ENCODE measurements at regions not wholly inside any gene's neighbourhood (a gene's known extent, or its start where the extent isn't known, plus 50 kb on each side); places are given as distances from the start of the nearest gene placed in this dataset.

- H3K4me2 ChIP-seq (ENCODE audit: low read depth, low read length) = no peak overlapping the region
- H3K9ac ChIP-seq (ENCODE audit: low read depth, low read length) = no peak overlapping the region
- no peaks in the 10 kb centered on the region for H3K27me3 ChIP-seq (ENCODE audit: control insufficient read depth, insufficient read depth, low read length)
- no peak overlapping the region for H4K8ac ChIP-seq (ENCODE audit: low read depth in 2 of 2, low read length in 2 of 2)
- H2BK120ac ChIP-seq (ENCODE audit: low read depth, low read length) = no peak overlapping the region
- no peaks in the 10 kb centered on the region for H3K9me1 ChIP-seq (ENCODE audit: insufficient read depth, low read length)
- dilution Hi-C loops (cut with HindIII; ENCODE audit: low sequenced_read_pairs, unreplicated experiment) (no loop called here), intact Hi-C loops (cut with micrococcal nuclease) (no loop called here), in situ Hi-C loops (cut with MboI; ENCODE audit: low sequenced_read_pairs) (no loop called here)
- H3K4me3 ChIP-seq (ENCODE audit: insufficient read depth, low read depth, low read length) = no peak overlapping the region
- H2AFZ ChIP-seq (replicated peaks; ENCODE audit: low read length, poor library complexity) = no peak overlapping the region
- no peak overlapping the region for H3K4ac ChIP-seq (ENCODE audit: low read depth, low read length)
- no peak overlapping the region for H2AK9ac ChIP-seq (replicated peaks; ENCODE audit: low read depth, low read length, poor library complexity)
- H3K56ac ChIP-seq (ENCODE audit: extremely low read depth, insufficient read depth, low read length) = no peak overlapping the region
- H2BK15ac ChIP-seq (ENCODE audit: low read depth, low read length) = no peak overlapping the region
- H2AK5ac ChIP-seq (ENCODE audit: low read depth, low read length) = no peak overlapping the region
- WGBS, 2 experiments (ENCODE audit: extremely low coverage in 2 of 2, insufficient read length in 1 of 2) = no CpG with 5 or more reads among the region's 2 CpGs
- H3K4me1 ChIP-seq (ENCODE audit: control insufficient read depth, insufficient read depth, low read length) = no peaks in the 10 kb centered on the region
- no TSS peak for BruUV-seq (replicated peaks)
- H4K20me1 ChIP-seq (ENCODE audit: insufficient read depth, low read length) = no peaks in the 10 kb centered on the region
- no peaks in the 10 kb centered on the region for H3K79me1 ChIP-seq (ENCODE audit: low read depth in 1 of 2, low read length in 2 of 2)
- no peak overlapping the region for H3K14ac ChIP-seq (replicated peaks; ENCODE audit: low read depth, low read length)
- no peak overlapping the region for H3K27ac ChIP-seq (ENCODE audit: insufficient read depth, low read length)
- POLR2A ChIA-PET (ENCODE audit: unreplicated experiment) = no interaction called here
- H4K5ac ChIP-seq (ENCODE audit: low read depth, low read length) = no peak overlapping the region
- H3K36me3 ChIP-seq (ENCODE audit: control insufficient read depth, insufficient read depth, low read length) = no peaks in the 10 kb centered on the region
- ATAC-seq (ENCODE audit: low read depth) = no peak
- no peak overlapping the region for H3K23ac ChIP-seq (ENCODE audit: low read depth, low read length)
- no peak for DNase-seq
- CTCF ChIA-PET = interaction anchor here (1.3 kb wide), 1 partner anchor 14 kb away, joined by 4 read pairs; no protein-coding TSS in a partner anchor
- no peak overlapping the region for H4K91ac ChIP-seq (ENCODE audit: insufficient read depth, low read depth, low read length)
- H3K18ac ChIP-seq (ENCODE audit: low read depth, low read length) = no peak overlapping the region
- H3K9me3 ChIP-seq (ENCODE audit: control insufficient read depth, insufficient read depth, low read length) = peaks cover 4% of the 10 kb centered on the region; the same call in 1 of the 2 replicates
- H2BK5ac ChIP-seq (ENCODE audit: low read depth, low read length, poor library complexity, severe bottlenecking) = no peak overlapping the region
- TF ChIP-seq FOS (IDR thresholded peaks at IDR 0.05; ENCODE audit: low read depth, low read length) = no peak
- TF ChIP-seq POLR2A (IDR thresholded peaks at IDR 0.05; ENCODE audit: low read depth, low read length) = no peak
- no peak overlapping the region for H2BK20ac ChIP-seq (ENCODE audit: low read depth, low read length)
Observed at GRCh38 chr12:83954071-83954789, 958.4 kb downstream of the SLC6A15 start.

Data from IMR-90 (cell line).